ENCODE measurements at regions not wholly inside any gene's neighbourhood (a gene's known extent, or its start where the extent isn't known, plus 50 kb on each side); places are given as distances from the start of the nearest gene placed in this dataset.

GRCh38 chr6:50288241-50288640 lies 238.5 kb upstream of the DEFB112 start:
- H3K27me3 ChIP-seq = no peaks in the 10 kb centered on the region
- H3K4me1 ChIP-seq = no peaks in the 10 kb centered on the region
- TF ChIP-seq, protein P1, sequence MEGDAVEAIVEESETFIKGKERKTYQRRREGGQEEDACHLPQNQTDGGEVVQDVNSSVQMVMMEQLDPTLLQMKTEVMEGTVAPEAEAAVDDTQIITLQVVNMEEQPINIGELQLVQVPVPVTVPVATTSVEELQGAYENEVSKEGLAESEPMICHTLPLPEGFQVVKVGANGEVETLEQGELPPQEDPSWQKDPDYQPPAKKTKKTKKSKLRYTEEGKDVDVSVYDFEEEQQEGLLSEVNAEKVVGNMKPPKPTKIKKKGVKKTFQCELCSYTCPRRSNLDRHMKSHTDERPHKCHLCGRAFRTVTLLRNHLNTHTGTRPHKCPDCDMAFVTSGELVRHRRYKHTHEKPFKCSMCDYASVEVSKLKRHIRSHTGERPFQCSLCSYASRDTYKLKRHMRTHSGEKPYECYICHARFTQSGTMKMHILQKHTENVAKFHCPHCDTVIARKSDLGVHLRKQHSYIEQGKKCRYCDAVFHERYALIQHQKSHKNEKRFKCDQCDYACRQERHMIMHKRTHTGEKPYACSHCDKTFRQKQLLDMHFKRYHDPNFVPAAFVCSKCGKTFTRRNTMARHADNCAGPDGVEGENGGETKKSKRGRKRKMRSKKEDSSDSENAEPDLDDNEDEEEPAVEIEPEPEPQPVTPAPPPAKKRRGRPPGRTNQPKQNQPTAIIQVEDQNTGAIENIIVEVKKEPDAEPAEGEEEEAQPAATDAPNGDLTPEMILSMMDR (IDR thresholded peaks at IDR 0.05 in 4 of 5, conservative IDR thresholded peaks at IDR 0.05 in 1 of 5) = no peak
- no peak for TF ChIP-seq POLR2A (IDR thresholded peaks at IDR 0.05)
- DNase-seq (no peak), ATAC-seq (no peak)
- intact Hi-C loops (cut with DNase I; ENCODE audit: low total_unique reads) = no loop called here
- H3K36me3 ChIP-seq = no peaks in the 10 kb centered on the region
- no peak overlapping the region for H3K27ac ChIP-seq
- no peaks in the 10 kb centered on the region for H3K9me3 ChIP-seq
- no peak overlapping the region for H3K4me3 ChIP-seq
- in situ Hi-C loops (cut with MboI; ENCODE audit: low sequenced_read_pairs in 4 of 4) = no loop called here

- Histone ChIP-seq H3K4me3 (no peak overlapping the region), H3K27me3 (no peaks in the 10 kb centered on the region), H3K36me3 (no peaks in the 10 kb centered on the region), H3K4me1 (no peaks in the 10 kb centered on the region), H3K9me3 (no peaks in the 10 kb centered on the region), H3K27ac (no peak overlapping the region)
- intact Hi-C loops (cut with DNase I; ENCODE audit: low total_unique reads) (no loop called here), in situ Hi-C loops (cut with MboI; ENCODE audit: low sequenced_read_pairs in 4 of 4) (no loop called here)
- ATAC-seq (no peak), DNase-seq (no peak)
- TF ChIP-seq POLR2A (IDR thresholded peaks at IDR 0.05) = no peak
- TF ChIP-seq, protein P1 (IDR thresholded peaks at IDR 0.05 in 4 of 5, conservative IDR thresholded peaks at IDR 0.05 in 1 of 5) = no peak
Measured at GRCh38 chr6:50288881-50289280, 239.2 kb upstream of the DEFB112 start.

DNA sequence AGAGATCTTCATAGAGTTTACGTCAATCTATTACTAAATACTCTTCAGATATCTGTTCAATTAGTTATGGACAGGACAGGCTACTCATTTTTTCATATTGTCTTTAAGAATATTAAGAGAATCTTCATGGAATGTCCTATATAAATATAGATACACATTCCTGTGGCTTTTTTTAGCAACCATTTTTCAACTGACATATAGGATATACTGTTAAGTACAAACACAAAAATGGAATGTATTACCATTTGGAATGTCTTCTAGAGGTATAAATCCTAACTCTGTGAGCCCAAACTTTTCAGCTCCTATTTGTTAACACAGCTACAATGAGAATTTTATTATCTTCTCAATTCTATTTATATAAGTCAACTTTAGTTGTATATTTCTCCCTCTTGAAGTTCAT lies 239.6 kb upstream of the DEFB112 start:
- Histone ChIP-seq H3K9me3 (no peaks in the 10 kb centered on the region), H3K27me3 (no peaks in the 10 kb centered on the region), H3K27ac (no peak overlapping the region), H3K4me3 (no peak overlapping the region), H3K4me1 (no peaks in the 10 kb centered on the region), H3K36me3 (no peaks in the 10 kb centered on the region)
- intact Hi-C loops (cut with DNase I; ENCODE audit: low total_unique reads) = no loop called here
- in situ Hi-C loops (cut with MboI; ENCODE audit: low sequenced_read_pairs in 4 of 4) = no loop called here
- no peak for DNase-seq
- no peak for ATAC-seq
- TF ChIP-seq, protein P1 (IDR thresholded peaks at IDR 0.05 in 4 of 5, conservative IDR thresholded peaks at IDR 0.05 in 1 of 5) = no peak
- TF ChIP-seq POLR2A (IDR thresholded peaks at IDR 0.05) = no peak

- no peak overlapping the region for H3K4me3 ChIP-seq
- H3K9me3 ChIP-seq = no peaks in the 10 kb centered on the region
- no peak for ATAC-seq
- H3K36me3 ChIP-seq = no peaks in the 10 kb centered on the region
- intact Hi-C loops (cut with DNase I; ENCODE audit: low total_unique reads) (no loop called here), in situ Hi-C loops (cut with MboI; ENCODE audit: low sequenced_read_pairs in 4 of 4) (no loop called here)
- no peak for DNase-seq
- no peaks in the 10 kb centered on the region for H3K4me1 ChIP-seq
- no peak for TF ChIP-seq POLR2A (IDR thresholded peaks at IDR 0.05)
- TF ChIP-seq, protein P1 (IDR thresholded peaks at IDR 0.05 in 4 of 5, conservative IDR thresholded peaks at IDR 0.05 in 1 of 5) = no peak
- H3K27me3 ChIP-seq = no peaks in the 10 kb centered on the region
- H3K27ac ChIP-seq = no peak overlapping the region
Measured at GRCh38 chr6:50301307-50301706, 251.6 kb upstream of the DEFB112 start.

GRCh38 chr6:50305660-50306059 lies 255.9 kb upstream of the DEFB112 start:
- intact Hi-C loops (cut with DNase I; ENCODE audit: low total_unique reads) = no loop called here
- H3K9me3 ChIP-seq = no peaks in the 10 kb centered on the region
- no peak overlapping the region for H3K4me3 ChIP-seq
- no peak overlapping the region for H3K27ac ChIP-seq
- no peaks in the 10 kb centered on the region for H3K4me1 ChIP-seq
- H3K27me3 ChIP-seq = no peaks in the 10 kb centered on the region
- TF ChIP-seq POLR2A (IDR thresholded peaks at IDR 0.05) = no peak
- TF ChIP-seq, protein P1 (IDR thresholded peaks at IDR 0.05 in 4 of 5, conservative IDR thresholded peaks at IDR 0.05 in 1 of 5) = no peak
- no peaks in the 10 kb centered on the region for H3K36me3 ChIP-seq
- DNase-seq = no peak
- no peak for ATAC-seq
- in situ Hi-C loops (cut with MboI; ENCODE audit: low sequenced_read_pairs in 4 of 4) = no loop called here
